DMS 273 treated with DMSO at 0.1 percent for 48 hours (cell line): ENCODE measurements at regions not wholly inside any gene's neighbourhood (a gene's known extent, or its start where the extent isn't known, plus 50 kb on each side); places are given as distances from the start of the nearest gene placed in this dataset.
"Not testable (repeated sequence)": the region's sequence is repeated elsewhere in the genome, so short reads cannot be mapped to it uniquely, and the experiment has no call there.

ENCODE experiments used
- DNase-seq: peaks from one replicate; lab custom pipeline; 2025; lab: John Stamatoyannopoulos, UW

DNA sequence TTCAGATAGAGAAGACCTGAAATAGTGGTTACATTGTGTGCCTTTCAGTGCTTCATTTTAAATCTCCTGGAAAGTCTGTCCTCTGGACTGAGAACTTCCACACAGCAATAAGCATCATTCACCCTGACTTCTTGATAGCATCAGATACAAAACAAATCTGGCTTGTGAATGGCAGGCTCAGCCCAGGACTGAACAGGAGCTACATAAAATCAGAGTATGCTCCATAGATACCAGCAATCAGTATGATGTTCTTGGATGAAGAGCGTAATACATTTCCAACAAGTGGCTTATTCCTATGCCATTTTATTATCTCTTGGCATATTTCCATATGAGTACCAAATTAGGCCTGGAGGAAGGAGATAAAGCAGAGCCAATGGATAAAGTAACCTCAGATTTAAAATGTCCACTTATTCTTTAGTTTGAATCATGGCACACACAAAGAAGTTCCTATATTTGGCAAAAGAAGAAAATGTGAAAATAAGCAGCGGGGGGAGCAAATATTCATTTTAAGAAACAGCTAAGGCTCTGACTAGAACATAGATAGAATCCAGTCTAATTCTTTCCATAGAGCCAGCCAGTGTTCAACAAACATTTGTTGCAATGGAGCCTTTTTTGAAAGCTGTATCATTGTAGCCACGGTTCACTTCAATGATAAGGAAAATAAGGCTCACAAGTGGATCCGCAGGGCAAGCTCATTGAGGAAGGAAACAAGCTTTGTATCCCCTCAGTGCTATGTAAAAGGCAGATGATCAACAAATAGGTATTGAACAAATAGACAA lies 230.8 kb upstream of the CHAC2 start:
- no peak for DNase-seq

- no peak for DNase-seq
Measured at GRCh38 chr2:53535234-53535840, 232.3 kb upstream of the CHAC2 start.

GRCh38 chr2:53530126-53530525 lies 237.5 kb upstream of the CHAC2 start:
- DNase-seq, result no peak

DNA sequence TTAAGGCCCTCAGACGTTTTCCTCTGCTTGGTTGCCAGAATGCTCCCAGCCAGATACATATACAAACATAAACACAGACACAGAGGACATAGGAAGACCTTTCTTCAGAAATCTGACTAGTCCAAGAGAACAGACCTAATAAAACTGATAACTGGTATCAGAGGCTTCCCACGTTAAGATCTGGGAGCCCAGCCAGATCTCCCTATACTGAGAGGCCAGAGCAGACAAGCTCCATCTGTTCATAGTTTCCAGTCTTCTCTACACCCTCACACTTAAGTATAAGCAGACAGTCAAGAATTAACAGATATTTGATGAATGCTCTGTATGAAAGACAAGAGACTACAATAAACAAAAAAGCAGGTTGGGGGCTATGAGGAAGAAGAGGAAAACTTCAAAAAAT lies 240.5 kb upstream of the CHAC2 start:
- DNase-seq, result peak; percentile 98

- peak; percentile 79 for DNase-seq
Measured at GRCh38 chr2:53519918-53520841, 247.4 kb upstream of the CHAC2 start.

GRCh38 chr2:53517406-53517805 lies 250.2 kb upstream of the CHAC2 start:
- no peak for DNase-seq

GRCh38 chr2:53516650-53517049 lies 251.0 kb upstream of the CHAC2 start:
- no peak for DNase-seq

- no peak for DNase-seq
Measured at GRCh38 chr2:53515435-53516332, 251.9 kb upstream of the CHAC2 start.

DNA sequence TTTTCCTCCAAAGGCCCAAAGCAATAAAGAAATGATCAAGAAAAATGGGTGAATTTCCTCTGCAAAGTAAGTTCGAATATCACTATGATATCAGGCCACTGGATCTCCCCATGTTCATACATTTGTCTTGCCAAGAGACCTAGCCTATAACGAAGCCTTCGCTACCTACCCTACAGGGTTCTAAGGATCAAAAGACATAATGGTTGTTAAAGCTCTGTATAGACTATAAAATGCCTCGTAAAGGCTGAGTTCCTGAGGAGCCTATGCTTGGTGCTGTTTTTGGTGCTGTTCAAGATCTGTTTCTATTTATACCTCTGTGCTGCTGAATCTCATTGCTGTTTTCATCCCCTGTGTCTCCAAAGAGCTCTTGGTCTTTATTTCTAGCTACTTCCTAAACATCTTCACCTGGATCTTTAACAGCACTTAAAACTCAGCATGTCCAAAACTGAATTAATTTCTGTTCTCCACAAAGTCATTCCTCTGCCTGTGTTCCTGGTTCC lies 254.4 kb upstream of the CHAC2 start:
- DNase-seq, result no peak

GRCh38 chr2:53512071-53512826 lies 255.4 kb upstream of the CHAC2 start:
- DNase-seq, result no peak

GRCh38 chr2:53511549-53511948 lies 256.1 kb upstream of the CHAC2 start:
- no peak for DNase-seq

DNA sequence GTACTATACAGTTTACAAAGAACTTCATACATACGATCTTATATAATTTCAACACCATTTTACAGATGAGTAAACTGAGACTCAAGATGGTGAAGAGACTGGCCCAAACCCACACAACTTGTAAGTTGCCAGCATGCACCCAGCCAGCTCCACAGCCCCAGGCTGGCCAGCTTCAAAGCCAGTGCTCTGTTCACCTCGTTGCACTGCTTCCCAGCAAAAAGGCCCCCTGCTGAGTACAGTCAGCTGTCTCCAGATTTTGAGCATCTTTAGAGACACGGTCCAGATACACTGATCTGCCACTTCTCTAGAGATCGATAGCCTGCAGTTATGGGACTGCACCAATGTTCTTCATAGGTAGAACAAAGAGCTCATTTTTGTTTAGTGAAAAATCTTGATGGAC lies 257.2 kb upstream of the CHAC2 start:
- DNase-seq, result no peak

DNA sequence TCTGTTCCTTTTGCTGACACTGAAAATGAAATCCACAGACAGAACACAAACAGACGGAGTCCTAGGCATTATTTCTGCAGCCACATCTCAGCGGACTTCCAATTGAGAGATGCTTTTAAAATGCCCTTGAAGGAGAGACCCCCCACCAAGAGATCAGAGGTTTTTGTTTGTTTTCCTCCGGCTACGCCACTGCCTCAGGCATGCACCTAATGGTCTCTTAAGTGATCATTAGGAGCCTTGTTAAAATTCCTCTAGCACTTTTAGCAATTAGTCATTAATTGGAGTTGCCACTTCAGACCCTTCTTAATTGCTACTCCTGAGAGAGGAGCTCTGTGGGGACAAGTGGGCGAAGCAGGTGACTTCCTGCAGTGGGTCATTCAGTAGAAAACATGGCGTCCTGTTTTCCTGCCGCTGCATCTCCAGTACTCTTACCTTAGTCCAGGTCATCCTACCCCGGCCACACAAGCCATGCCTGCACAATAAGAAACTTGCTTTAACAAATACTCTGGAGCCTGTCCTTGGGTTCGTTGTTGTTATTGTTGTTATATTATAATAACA lies 257.7 kb upstream of the CHAC2 start:
- DNase-seq, result no peak

GRCh38 chr2:53508667-53509066 lies 258.9 kb upstream of the CHAC2 start:
- DNase-seq, result peak; percentile 25

GRCh38 chr2:53507070-53507469 lies 260.5 kb upstream of the CHAC2 start:
- not testable (repeated sequence) for DNase-seq

GRCh38 chr2:53505826-53506225 lies 261.8 kb upstream of the CHAC2 start:
- no peak for DNase-seq

- no peak for DNase-seq
Measured at GRCh38 chr2:53504507-53504906, 263.1 kb upstream of the CHAC2 start.

DNA sequence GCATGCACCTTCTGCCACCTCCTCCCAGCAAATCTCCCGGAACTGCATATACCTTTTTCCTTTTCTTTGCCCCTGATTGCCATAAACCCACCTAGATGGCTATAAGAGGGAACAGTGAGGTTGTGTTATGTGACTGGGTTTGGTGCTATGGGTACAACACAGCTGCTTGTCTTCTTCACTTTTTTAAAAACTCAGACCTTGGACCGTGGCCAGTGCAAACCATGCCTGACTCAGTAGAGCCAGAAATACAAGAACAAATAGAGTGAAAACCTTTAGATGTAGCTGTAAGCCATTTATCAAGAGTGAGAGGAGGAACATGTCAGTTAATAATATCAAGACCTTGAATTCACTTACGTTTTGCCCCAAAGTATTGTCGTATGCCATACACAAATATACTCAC lies 267.4 kb upstream of the CHAC2 start:
- DNase-seq, result no peak

GRCh38 chr2:53498210-53498609 lies 269.4 kb upstream of the CHAC2 start:
- no peak for DNase-seq

DNA sequence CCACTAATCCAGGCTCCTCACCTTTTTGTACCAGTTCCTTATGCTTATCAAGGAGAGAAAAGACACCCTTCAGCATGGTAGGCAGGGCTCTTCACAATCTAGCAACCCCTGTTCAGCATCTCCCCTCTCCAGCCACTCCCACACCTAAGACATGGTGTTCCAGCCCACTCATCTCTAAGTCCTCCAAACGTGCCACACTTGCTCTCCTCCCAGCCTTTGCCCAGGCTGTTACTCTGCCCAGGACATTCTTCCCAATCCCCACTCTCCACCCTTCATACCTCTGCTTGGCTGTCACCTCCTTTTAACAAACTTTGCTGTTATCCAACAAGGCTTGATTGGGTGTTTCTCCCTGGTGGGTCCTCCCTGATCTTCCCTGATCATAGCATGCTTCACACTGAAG lies 270.6 kb upstream of the CHAC2 start:
- no peak for DNase-seq
